K562 (cell line): ENCODE measurements at regions not wholly inside any gene's neighbourhood (a gene's known extent, or its start where the extent isn't known, plus 50 kb on each side); places are given as distances from the start of the nearest gene placed in this dataset.

ENCODE experiments used
- ATAC-seq: fragments of 200-7000 bp; cut with Tn5 transposase; 3 replicates; pipeline ENCODE4 v1.9.1; 2020; ENCODE audit warnings: moderate library complexity
- BruUV-seq: library from RNA; stranded (reverse); fragments of 400-500 nt; replicated peaks from 2 replicates; lab custom pipeline; 2021; lab: Mats Ljungman, UMichigan
- CTCF ChIA-PET: fragments of 300-600 bp; formaldehyde crosslinking; extraction: SDS; loops from one replicate; lab custom pipeline; 2021; ENCODE audit warnings: low intra/inter-chr PET ratio; lab: Yijun Ruan, JAX
- POLR2A ChIA-PET: fragments of 300-600, 350-650 bp; sonication (Branson Sonifier 250); formaldehyde crosslinking; extraction: SDS; loops from one replicate; lab custom pipeline; 2021; ENCODE audit warnings: antibody characterized with exemption, inconsistent platforms; lab: Yijun Ruan, JAX
- DNase-seq, 4 experiments: peaks; one replicate each; pipeline versions ENCODE4 v3.0.0 to v3.0.0-alpha.2; 2011 to 2018; ENCODE audit warnings: low spot score in 3 of 4, mixed read lengths in 3 of 4; ENCODE audit errors: extremely low read depth in 1 of 4
- FAIRE-seq: peaks from 2 replicates; lab custom pipeline; 2011; peaks lifted over from hg19 to GRCh38; lab: Jason Lieb, UNC
- H2AFZ ChIP-seq: 2 replicates; pipeline ENCODE4 v1.6.0; 2011; ENCODE audit warnings: low read depth, low read length, control low read depth, inconsistent platforms
- H3K27ac ChIP-seq: fragments of 200-600 bp; 3 replicates; pipeline ENCODE4 v1.8.0; 2011; ENCODE audit warnings: low read depth, mild to moderate bottlenecking, control low read depth, inconsistent platforms, low read length, moderate library complexity, mixed read lengths; ENCODE audit errors: extremely low read depth
- H3K27me3 ChIP-seq, 2 experiments: fragments of 300-600 bp in 1 of 2; 2 replicates in 1 of 2; 3 replicates in 1 of 2; pipeline versions ENCODE4 v1.6.0 to v1.8.0; 2011; ENCODE audit warnings: inconsistent platforms in 2 of 2, low read length in 2 of 2, mild to moderate bottlenecking in 1 of 2, mixed read lengths in 1 of 2, moderate library complexity in 1 of 2; ENCODE audit not compliant: control insufficient read depth in 2 of 2, insufficient read depth in 2 of 2
- H3K36me3 ChIP-seq: fragments of 300-600 bp; 3 replicates; pipeline ENCODE4 v1.8.0; 2011; ENCODE audit warnings: mild to moderate bottlenecking, low read length, inconsistent platforms; ENCODE audit not compliant: control insufficient read depth, insufficient read depth
- H3K4me1 ChIP-seq, 2 experiments: fragments of 200-600 bp in 1 of 2; replicated peaks in 1 of 2; 2 replicates in 1 of 2; 3 replicates in 1 of 2; pipeline versions ENCODE4 v1.5.1 to v1.8.0; 2011; ENCODE audit warnings: inconsistent platforms in 2 of 2, low read length in 2 of 2, mild to moderate bottlenecking in 1 of 2, mixed read lengths in 1 of 2, moderate library complexity in 1 of 2; ENCODE audit not compliant: control insufficient read depth in 2 of 2, insufficient read depth in 2 of 2
- H3K4me2 ChIP-seq: 2 replicates; pipeline ENCODE4 v1.6.1; 2011; ENCODE audit warnings: low read length, control low read depth, inconsistent platforms, mixed read lengths; ENCODE audit not compliant: insufficient read depth
- H3K4me3 ChIP-seq: fragments of 200-600 bp; sonication (generic), shearing (Covaris generic); 2 replicates; pipeline ENCODE4 v1.5.1; 2016; ENCODE audit warnings: control low read depth, inconsistent platforms
- H3K79me2 ChIP-seq: fragments of 200-600 bp; 3 replicates; pipeline ENCODE4 v1.8.0; 2011; ENCODE audit warnings: low read length, inconsistent platforms; ENCODE audit not compliant: control insufficient read depth, insufficient read depth
- H3K9ac ChIP-seq, 2 experiments: 2 replicates each; pipeline versions ENCODE4 v1.6.0 to v1.6.1; 2011; ENCODE audit warnings: low read depth in 2 of 2, low read length in 2 of 2, control low read depth in 1 of 2, inconsistent platforms in 1 of 2, mild to moderate bottlenecking in 1 of 2, mixed read lengths in 1 of 2; ENCODE audit not compliant: insufficient read depth in 1 of 2
- H3K9me1 ChIP-seq: one replicate; pipeline ENCODE4 v1.6.0; 2011; ENCODE audit warnings: inconsistent platforms, mild to moderate bottlenecking, low read length, moderate library complexity; ENCODE audit not compliant: control insufficient read depth, insufficient read depth
- H3K9me3 ChIP-seq: replicated peaks from 2 replicates; pipeline ENCODE4 v1.5.1; 2011; ENCODE audit warnings: low read depth, low read length, inconsistent platforms; ENCODE audit not compliant: control insufficient read depth, insufficient read depth
- H4K20me1 ChIP-seq: replicated peaks from 2 replicates; pipeline ENCODE4 v1.6.1; 2011; ENCODE audit warnings: low read length, inconsistent platforms, mixed read lengths; ENCODE audit not compliant: control insufficient read depth, insufficient read depth
- ATF3 ChIP-seq, 2 experiments: fragments of 450-650 bp in 1 of 2; sonication (generic) in 1 of 2; formaldehyde crosslinking in 1 of 2; IDR thresholded peaks in 1 of 2; conservative IDR thresholded peaks in 1 of 2; 2 replicates each; pipeline versions ENCODE4 v1.6.1 to v1.8.1; 2016 to 2023; ENCODE audit warnings: mild to moderate bottlenecking in 2 of 2, moderate library complexity in 2 of 2, inconsistent platforms in 1 of 2, missing genetic modification reagents in 1 of 2
- ATF7 ChIP-seq: fragments of 450-650 bp; IDR thresholded peaks from 2 replicates; pipeline ENCODE4 v1.7.1; 2014; ENCODE audit warnings: mild to moderate bottlenecking, moderate library complexity
- HMGN3 ChIP-seq: IDR thresholded peaks from 2 replicates; pipeline ENCODE4 v1.6.1; 2011; ENCODE audit warnings: borderline replicate concordance, low read depth, mild to moderate bottlenecking, mixed read lengths, low read length; ENCODE audit not compliant: insufficient read length; ENCODE audit errors: extremely low read depth
- WGBS: fragments of 100-300 bp; shearing (Covaris generic); methylation state at CpG from one replicate; pipeline ENCODE4 v1.1.6; 2016; ENCODE audit warnings: low coverage, mixed read lengths; ENCODE audit not compliant: insufficient coverage; ENCODE audit errors: missing lambda C conversion rate; 5-methylcytosine and 5-hydroxymethylcytosine counted together
- in situ Hi-C: fragments of 300-500 bp; cut with MboI; formaldehyde crosslinking; loops from 4 replicates; pipeline ENCODE4 v1.15.0; 2018; ENCODE audit warnings: inconsistent platforms, mixed read lengths
- intact Hi-C: fragments of 100-400 bp; cut with micrococcal nuclease; formaldehyde crosslinking; loops from 2 replicates; pipeline ENCODE4 v1.14.2; 2022

- no peak for TF ChIP-seq HMGN3
Observed at GRCh38 chr4:124591637-124592036, 120.9 kb downstream of the ANKRD50 start (continued).

- Histone ChIP-seq H4K20me1 (no peaks in the 10 kb centered on the region), H3K9me1 (no peaks in the 10 kb centered on the region), H3K27me3 (no peaks in the 10 kb centered on the region)
- in situ Hi-C loops, result no loop called here
- TF ChIP-seq ATF7 (no peak), ATF3 (IDR thresholded peaks at IDR 0.05) (peak; percentile 51), ATF3 (CRISPR knock-in tag; conservative IDR thresholded peaks at IDR 0.05) (no peak)
- TF ChIP-seq, all 486 proteins: peak for 1
- ChIA-PET POLR2A (no interaction called here), CTCF (no interaction called here)
- ATAC-seq, result no peak
- H3K4me1 ChIP-seq, result no peaks in the 10 kb centered on the region; a peak in 1 of 5 replicates
- no peaks in the 10 kb centered on the region for H3K9me3 ChIP-seq
- no peak overlapping the region for H3K27ac ChIP-seq
- WGBS, result 0% methylated on average over 2 of the region's 2 CpGs
- no peak overlapping the region for H3K4me3 ChIP-seq
- H3K36me3 ChIP-seq, result no peaks in the 10 kb centered on the region
- intact Hi-C loops, result loop anchor here (10.0 kb wide), 1 partner anchor 121 kb away; the partner anchor contains the start of gene ANKRD50
- no peak overlapping the region for H3K9ac ChIP-seq
- no peak overlapping the region for H2AFZ ChIP-seq
- no TSS peak for BruUV-seq
- FAIRE-seq, result no peak
- H3K4me2 ChIP-seq, result no peak overlapping the region
- no peak for DNase-seq
- H3K79me2 ChIP-seq, result no peaks in the 10 kb centered on the region
Observed at GRCh38 chr4:124593494-124593893, 119.0 kb downstream of the ANKRD50 start.
